ENCODE measurements at regions not wholly inside any gene's neighbourhood (a gene's known extent, or its start where the extent isn't known, plus 50 kb on each side); places are given as distances from the start of the nearest gene placed in this dataset.
"Not testable (repeated sequence)": the region's sequence is repeated elsewhere in the genome, so short reads cannot be mapped to it uniquely, and the experiment has no call there.

DNA sequence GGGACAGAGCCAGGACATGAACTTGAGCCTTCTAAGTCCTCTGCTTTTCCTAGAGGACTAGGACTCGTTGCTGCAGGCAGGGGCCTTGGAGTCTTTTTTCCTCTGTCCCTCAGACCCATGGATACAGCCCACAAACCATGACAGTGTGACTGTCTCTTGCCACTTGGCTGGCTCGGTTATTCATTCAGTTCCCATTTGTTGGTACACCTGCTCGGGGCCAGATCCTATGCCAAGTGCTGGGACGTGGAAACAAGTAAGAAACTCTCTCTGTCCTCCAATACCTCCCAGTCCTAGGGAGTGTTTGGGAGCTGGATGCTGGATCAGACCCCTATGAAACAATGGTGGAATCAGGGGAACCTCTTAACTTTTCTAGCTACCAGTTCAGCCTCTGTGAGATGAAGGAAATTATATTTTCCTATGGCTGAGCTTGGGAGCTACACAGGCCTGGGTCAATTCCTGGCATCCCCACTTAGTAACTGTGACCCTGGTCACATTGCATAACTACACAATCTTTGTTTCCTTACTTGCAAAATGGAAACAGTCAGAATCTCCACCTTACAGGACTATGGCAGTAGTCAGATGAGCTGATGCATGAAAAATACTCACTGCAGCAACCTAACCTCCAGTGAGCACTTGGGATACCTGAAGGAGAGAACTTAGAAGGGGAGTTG lies 106.3 kb upstream of the VRK1 start:
- no peaks in the 10 kb centered on the region for H3K4me1 Mint-ChIP-seq (ENCODE audit: low read depth)
- H3K27ac Mint-ChIP-seq = no peak overlapping the region
- no peak overlapping the region for H3K4me3 Mint-ChIP-seq
- H3K9me3 Mint-ChIP-seq = no peaks in the 10 kb centered on the region
- H3K27me3 Mint-ChIP-seq = peaks cover 2% of the 10 kb centered on the region
- no peaks in the 10 kb centered on the region for H3K36me3 Mint-ChIP-seq (ENCODE audit: low read depth)

DNA sequence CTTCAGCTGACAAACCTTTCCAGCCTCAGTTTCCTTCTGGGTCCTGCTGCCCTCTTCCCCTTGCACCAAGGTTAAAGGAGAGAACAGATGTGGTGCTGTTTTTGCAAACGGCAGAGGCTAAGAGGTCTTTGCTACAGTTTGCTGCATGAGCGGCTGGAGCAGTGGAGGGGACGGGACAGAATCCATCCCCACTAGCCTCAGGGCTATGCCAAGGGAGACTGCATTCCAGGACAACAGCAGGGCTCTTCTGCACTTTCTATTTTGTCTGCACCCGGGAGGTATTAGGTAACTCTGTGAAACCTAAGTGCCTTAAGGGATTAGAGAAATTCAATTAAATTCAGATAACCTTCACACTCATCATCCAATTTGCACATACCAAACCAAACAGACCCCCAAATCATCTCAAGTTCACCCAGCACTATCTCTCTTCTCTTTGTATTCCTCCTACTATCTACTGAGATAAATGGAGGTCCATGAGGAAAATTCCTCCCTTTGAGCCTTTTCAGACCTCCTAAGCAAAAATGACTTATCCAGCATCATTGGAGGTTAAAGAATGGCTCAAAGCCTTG lies 103.8 kb upstream of the VRK1 start:
- Mint-ChIP-seq H3K9me3 (no peaks in the 10 kb centered on the region), H3K27me3 (peaks cover 8% of the 10 kb centered on the region), H3K4me1 (ENCODE audit: low read depth) (no peaks in the 10 kb centered on the region), H3K27ac (no peak overlapping the region), H3K36me3 (ENCODE audit: low read depth) (no peaks in the 10 kb centered on the region), H3K4me3 (no peak overlapping the region)

DNA sequence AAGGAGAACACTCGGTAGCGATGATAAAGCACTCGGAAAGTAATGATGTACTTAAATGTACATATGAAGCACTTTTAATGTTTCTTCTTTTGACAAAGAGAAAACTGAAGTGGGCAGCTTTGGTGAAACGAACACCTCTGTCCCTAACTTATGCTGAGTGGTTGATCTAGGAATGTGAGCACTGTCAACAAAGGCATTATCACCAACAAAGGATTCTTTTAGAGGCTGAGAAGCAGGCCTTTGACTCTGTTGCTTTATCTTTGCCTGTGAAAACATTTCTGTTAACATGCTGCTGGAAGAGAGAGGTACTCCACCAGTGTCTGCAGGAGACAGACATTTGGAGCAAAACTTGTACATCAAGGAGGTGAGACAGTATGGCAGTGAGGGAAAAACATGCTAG lies 103.2 kb upstream of the VRK1 start:
- Mint-ChIP-seq H3K4me3 (no peak overlapping the region), H3K9me3 (no peaks in the 10 kb centered on the region), H3K27ac (no peak overlapping the region), H3K4me1 (ENCODE audit: low read depth) (no peaks in the 10 kb centered on the region), H3K36me3 (ENCODE audit: low read depth) (no peaks in the 10 kb centered on the region), H3K27me3 (peaks cover 8% of the 10 kb centered on the region)

DNA sequence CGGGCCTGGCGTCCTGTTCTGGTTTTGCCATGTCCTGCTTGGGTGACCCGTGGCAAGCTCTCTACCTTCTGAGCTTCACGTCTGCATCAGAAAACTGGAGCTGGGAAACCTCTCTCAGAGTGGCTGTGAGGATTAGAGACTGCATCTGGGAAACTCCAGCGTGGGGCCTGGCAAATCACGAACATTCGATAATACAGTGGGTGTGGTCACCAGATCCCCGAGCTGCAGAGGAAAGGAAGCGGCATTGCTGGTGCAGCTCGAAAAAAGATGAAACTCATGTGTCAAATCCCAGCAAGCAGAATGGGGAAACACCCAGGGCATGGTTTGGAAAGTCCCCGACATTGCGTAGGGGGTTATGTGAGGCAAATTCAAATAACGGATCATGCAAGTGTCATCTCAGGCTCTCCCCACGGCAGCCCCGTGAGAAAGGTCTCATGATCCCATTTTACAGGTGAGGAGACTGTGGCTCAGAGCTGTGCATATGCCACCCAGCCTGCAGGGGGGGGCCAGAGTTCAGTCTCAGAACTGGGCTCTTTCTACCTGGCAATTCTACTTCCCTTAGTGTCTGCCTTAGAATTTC lies 98.1 kb upstream of the VRK1 start:
- Mint-ChIP-seq H3K9me3 (no peaks in the 10 kb centered on the region), H3K27me3 (peaks cover 19% of the 10 kb centered on the region), H3K36me3 (ENCODE audit: low read depth) (no peaks in the 10 kb centered on the region), H3K4me1 (ENCODE audit: low read depth) (no peaks in the 10 kb centered on the region), H3K4me3 (no peak overlapping the region), H3K27ac (no peak overlapping the region)

DNA sequence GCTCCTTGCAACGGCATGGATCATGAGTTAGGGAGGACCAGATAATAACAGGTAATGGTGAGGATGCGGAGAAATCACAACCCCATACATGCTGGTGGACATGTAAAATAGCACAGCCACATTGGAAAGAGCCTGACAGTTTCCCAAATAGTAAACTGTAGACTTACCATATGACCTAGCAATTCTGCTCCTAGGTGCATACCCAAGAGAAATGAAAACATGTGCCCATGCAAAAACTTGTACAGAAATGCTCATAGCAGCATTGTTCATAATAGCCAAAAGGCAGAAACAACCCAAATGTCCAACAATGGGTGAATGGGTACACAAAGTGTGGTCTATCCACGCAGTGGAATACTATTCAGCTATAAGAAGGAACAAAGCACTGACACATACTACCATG lies 97.5 kb upstream of the VRK1 start:
- H3K27ac Mint-ChIP-seq = no peak overlapping the region
- no peaks in the 10 kb centered on the region for H3K36me3 Mint-ChIP-seq (ENCODE audit: low read depth)

DNA sequence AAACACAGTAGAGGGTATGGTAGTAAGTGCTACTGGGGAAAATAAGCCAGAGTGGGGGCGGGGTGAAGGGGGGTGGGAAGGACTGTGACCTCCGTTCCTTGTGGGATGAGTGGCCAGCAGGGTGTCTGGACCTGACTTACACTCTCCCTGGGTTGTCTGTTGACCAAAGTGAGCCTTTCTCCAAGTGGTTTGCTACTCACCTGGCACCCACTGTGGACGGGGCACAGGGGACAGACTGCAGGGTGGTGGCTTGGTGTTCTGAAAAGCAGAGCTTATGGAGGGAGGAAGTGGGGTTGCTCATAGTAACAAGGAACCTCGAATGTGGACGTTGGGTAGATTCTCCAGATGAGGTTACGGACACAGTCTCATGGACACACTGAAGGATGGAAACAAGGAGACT lies 94.4 kb upstream of the VRK1 start:
- Mint-ChIP-seq H3K36me3 (ENCODE audit: low read depth) (no peaks in the 10 kb centered on the region), H3K4me3 (no peak overlapping the region), H3K27ac (no peak overlapping the region), H3K27me3 (peaks cover 22% of the 10 kb centered on the region), H3K9me3 (no peaks in the 10 kb centered on the region), H3K4me1 (ENCODE audit: low read depth) (no peaks in the 10 kb centered on the region)

More for the DNA sequence above, 97.5 kb upstream of the VRK1 start:
- H3K9me3 Mint-ChIP-seq = no peaks in the 10 kb centered on the region
- no peak overlapping the region for H3K4me3 Mint-ChIP-seq
- H3K27me3 Mint-ChIP-seq = peaks cover 19% of the 10 kb centered on the region
- no peaks in the 10 kb centered on the region for H3K4me1 Mint-ChIP-seq (ENCODE audit: low read depth)

DNA sequence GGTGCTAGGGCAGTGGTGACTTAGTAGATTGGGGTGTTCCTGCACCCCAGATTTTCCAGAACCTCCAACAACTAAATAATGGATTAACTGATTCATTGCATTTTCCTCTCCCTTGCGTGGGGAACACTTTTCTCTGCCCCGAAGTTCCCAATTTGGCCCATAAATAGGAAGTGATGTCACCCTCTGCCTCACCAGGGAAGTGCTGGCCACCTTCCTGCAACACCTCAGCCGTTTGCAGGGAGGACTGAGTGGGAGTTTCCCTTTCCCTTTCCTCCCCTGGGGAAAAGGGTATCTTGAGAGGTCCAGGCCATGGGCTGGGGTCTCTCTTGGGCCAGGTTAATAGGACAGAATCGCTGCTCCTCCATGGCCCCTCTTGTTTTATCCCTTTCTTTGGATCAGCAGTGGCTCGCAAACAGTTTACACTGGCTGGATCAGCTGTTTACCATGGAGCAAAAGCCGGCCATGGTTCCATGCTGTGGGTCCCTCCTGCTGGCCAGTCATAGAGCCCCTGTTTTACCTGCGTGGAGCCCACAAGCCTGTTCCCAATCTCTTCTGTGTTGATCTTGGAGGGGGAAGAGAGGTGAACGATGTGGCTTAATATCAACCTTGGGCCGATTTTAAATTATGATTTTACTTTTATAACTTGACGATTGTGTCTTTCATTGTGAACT lies 91.6 kb upstream of the VRK1 start:
- Mint-ChIP-seq H3K36me3 (ENCODE audit: low read depth) (no peaks in the 10 kb centered on the region), H3K4me1 (ENCODE audit: low read depth) (no peaks in the 10 kb centered on the region), H3K4me3 (no peak overlapping the region), H3K27me3 (peaks cover 19% of the 10 kb centered on the region), H3K9me3 (no peaks in the 10 kb centered on the region), H3K27ac (no peak overlapping the region)

DNA sequence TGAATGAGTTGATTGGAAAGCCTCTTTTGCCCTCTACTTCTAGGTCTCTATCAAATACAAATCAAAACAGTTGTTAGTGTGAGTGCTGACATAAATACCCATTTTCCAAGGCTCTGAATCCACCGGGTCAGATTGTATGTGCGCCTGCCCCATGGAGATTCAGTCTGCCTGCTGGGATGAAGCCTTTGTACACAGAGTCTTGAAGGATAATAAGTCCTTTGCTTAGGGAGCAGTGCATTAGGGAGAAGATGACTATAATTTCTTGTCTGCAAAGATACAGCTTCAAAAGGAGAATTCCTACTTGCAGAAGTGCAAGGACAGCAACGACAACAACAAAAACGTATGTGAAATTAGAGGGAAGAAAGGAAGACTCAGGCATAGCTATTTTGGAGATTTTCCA lies 90.3 kb upstream of the VRK1 start:
- peaks cover 19% of the 10 kb centered on the region for H3K27me3 Mint-ChIP-seq
- no peaks in the 10 kb centered on the region for H3K4me1 Mint-ChIP-seq (ENCODE audit: low read depth)
- H3K27ac Mint-ChIP-seq = no peak overlapping the region
- no peaks in the 10 kb centered on the region for H3K9me3 Mint-ChIP-seq
- no peak overlapping the region for H3K4me3 Mint-ChIP-seq
- H3K36me3 Mint-ChIP-seq (ENCODE audit: low read depth) = no peaks in the 10 kb centered on the region

DNA sequence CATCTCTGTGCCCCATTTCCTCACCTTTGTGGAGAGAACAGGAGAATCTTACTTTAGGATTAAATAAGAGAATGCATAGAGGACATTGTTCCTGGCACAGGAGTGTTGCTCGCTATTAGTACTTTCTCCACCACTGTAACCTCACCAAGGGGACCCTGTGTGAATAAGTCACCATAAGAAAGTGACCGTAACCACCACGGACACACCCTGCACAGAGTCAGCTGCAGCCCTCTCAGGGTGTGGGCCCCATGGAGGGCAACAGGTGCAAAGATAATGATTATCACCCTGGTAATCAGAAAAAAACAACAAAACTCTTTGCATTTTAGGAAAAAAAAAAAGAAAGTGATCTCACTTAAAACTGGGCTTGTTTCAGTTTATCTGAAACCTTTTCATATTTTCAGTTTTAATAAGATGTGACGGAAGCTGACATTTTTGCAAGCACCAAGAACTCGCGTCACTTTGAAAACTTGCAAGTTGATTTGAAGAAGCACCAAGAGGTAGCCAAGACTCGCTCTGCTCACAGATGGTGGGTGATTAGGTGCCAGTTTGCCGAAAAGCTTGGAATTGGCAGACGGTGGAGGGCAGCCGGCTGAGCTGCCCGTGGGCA lies 87.0 kb upstream of the VRK1 start:
- Mint-ChIP-seq H3K9me3 (no peaks in the 10 kb centered on the region), H3K4me3 (no peak overlapping the region), H3K27ac (no peak overlapping the region), H3K36me3 (ENCODE audit: low read depth) (no peaks in the 10 kb centered on the region), H3K4me1 (ENCODE audit: low read depth) (no peaks in the 10 kb centered on the region), H3K27me3 (peaks cover 14% of the 10 kb centered on the region)

DNA sequence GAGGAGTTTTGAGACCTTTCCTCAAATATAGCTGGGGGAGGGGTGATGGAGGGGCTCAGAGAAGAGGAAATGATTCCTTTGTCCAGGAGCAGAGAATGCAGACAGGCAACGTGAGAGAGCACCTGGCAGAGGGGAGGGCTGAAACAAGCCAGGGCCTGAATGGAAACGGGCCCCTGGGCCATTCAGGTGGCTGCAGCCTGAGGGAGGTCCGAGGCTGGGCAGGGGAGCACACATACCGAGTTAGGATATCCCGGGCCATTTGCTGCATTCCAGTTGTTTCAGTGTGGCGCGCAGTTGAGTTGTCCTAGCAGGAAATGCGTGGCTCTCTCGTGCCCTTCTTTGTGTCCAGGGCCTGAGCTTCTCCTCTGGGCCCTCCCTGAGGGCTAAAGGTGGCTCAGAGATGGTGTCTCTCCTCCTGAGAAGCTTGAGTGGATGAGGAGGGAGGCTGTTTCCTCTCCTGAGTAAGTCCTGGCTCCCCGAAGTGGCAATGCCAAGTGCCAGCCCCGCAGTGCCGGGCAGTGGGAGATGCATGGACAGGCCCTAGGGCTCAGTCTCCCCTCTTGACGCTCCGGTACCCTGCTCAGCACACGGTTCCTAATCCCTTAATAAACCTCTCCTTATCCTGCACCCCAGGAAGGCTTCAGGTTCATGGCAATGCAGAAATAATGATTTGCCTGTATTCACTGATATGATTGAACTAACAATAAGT lies 85.5 kb upstream of the VRK1 start:
- Mint-ChIP-seq H3K4me1 (ENCODE audit: low read depth) (no peaks in the 10 kb centered on the region), H3K36me3 (ENCODE audit: low read depth) (no peaks in the 10 kb centered on the region), H3K27me3 (peaks cover 20% of the 10 kb centered on the region), H3K27ac (no peak overlapping the region), H3K9me3 (no peaks in the 10 kb centered on the region), H3K4me3 (no peak overlapping the region)

DNA sequence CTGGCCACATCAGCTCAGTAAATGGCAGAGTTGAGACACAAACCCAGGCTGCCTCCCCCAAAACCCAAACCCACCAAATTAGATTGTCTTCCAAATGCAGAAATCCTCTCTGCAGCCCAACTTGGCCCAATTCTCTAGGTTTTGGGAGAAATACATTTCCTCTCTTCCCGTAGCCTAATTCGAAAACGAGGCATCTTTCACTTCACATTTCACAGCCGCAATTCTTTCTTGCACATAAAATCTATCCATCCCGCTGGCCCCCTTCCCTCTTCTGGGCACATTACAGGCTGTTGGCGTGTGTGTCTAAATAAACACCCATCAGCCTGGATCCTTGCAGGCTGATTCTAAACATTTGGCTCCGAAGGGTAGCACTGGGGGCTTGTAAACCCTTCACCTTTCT lies 83.8 kb upstream of the VRK1 start:
- Mint-ChIP-seq H3K36me3 (ENCODE audit: low read depth) (no peaks in the 10 kb centered on the region), H3K27me3 (peaks cover 20% of the 10 kb centered on the region), H3K27ac (no peak overlapping the region), H3K4me3 (no peak overlapping the region), H3K9me3 (no peaks in the 10 kb centered on the region), H3K4me1 (ENCODE audit: low read depth) (no peaks in the 10 kb centered on the region)

DNA sequence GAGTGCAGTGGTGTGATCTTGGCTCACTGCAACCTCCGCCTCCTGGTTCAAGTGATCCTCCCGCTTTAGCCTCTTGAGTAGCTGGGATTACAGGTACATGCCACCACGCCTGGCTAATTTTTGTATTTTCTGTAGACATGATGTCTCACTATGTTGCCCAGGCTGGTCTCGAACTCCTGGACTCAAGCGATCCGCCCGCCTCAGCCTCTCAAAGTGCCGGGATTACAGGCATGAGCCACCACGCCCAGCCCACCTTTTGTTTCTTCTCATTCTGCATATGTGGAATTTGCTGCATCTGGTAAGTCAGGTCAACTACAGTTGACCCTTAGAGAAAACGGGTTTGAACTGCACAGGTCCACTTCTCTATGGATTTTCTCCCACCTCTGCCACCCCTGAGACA lies 82.6 kb upstream of the VRK1 start:
- not testable (repeated sequence) for H3K4me1 Mint-ChIP-seq (ENCODE audit: low read depth); H3K4me3 Mint-ChIP-seq; H3K27ac Mint-ChIP-seq; H3K9me3 Mint-ChIP-seq; H3K36me3 Mint-ChIP-seq (ENCODE audit: low read depth)
- peaks cover 20% of the 10 kb centered on the region for H3K27me3 Mint-ChIP-seq

DNA sequence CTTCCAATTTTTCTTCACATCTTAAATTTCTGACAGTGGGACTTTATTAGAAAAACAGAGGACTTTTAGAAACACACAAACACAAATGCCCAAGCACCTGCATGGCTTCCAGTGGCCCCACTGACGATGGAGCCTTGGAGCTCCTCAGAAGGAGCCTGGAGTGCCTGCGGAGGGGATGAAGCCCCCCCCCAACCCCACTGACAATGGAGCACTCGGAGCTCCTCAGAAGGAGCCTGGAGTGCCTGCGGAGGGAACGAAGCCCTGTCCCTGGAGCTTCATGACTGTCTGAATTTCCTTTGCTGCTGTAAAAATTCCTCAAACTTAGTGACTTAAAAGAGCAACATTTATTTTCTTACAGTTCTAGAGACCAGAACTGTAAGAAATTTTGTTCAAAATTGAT lies 80.1 kb upstream of the VRK1 start:
- H3K27ac Mint-ChIP-seq = no peak overlapping the region
- H3K9me3 Mint-ChIP-seq = no peaks in the 10 kb centered on the region
- peaks cover 20% of the 10 kb centered on the region for H3K27me3 Mint-ChIP-seq

DNA sequence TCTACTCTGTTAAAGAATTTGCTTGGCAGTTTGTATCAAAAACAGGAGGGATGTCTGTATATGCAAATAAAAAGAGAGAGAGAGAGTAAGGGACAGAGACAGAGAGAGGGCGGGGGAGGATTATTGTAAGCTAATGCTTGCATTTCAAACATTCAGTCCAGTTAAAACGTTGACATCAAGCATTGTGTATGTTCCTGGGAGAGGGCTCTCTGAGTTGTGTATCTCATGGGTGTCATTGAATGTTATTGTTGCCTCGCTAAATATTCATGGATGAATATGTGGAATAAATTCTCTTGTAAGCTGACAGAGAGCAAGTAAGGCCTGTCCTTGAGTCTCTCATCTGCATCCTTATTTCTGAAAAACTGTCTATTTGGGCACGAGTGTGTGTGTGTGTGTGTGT lies 78.8 kb upstream of the VRK1 start:
- Mint-ChIP-seq H3K9me3 (no peaks in the 10 kb centered on the region), H3K4me3 (no peak overlapping the region), H3K36me3 (ENCODE audit: low read depth) (no peaks in the 10 kb centered on the region), H3K27ac (no peak overlapping the region), H3K4me1 (ENCODE audit: low read depth) (no peaks in the 10 kb centered on the region), H3K27me3 (peaks cover 16% of the 10 kb centered on the region)

More for the DNA sequence above, 80.1 kb upstream of the VRK1 start:
- no peak overlapping the region for H3K4me3 Mint-ChIP-seq
- H3K4me1 Mint-ChIP-seq (ENCODE audit: low read depth) = no peaks in the 10 kb centered on the region
- no peaks in the 10 kb centered on the region for H3K36me3 Mint-ChIP-seq (ENCODE audit: low read depth)

DNA sequence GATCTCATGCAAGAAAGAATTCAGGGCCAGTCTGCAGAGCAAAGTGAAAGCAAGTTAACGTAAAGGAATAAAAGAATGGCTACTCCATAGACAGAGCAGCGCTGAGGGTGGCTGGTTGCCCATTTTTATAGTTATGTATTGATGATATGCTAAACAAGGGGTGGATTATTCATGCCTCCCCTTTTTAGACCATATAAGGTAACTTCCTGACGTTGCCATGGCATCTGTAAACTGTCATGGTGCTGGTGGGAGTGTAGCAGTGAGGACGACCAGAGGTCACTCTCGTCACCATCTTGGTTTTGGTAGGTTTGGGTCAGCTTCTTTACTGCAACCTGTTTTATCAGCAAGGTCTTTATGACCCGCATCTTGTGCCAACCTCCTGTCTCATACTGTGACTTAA lies 76.5 kb upstream of the VRK1 start:
- not testable (repeated sequence) for H3K4me1 Mint-ChIP-seq (ENCODE audit: low read depth); H3K9me3 Mint-ChIP-seq; H3K4me3 Mint-ChIP-seq; H3K36me3 Mint-ChIP-seq (ENCODE audit: low read depth); H3K27ac Mint-ChIP-seq; H3K27me3 Mint-ChIP-seq

All from stimulated activated naive CD8-positive, alpha-beta T cell treated with anti-CD3 and anti-CD28 coated beads, Interleukin-15, Interleukin-2, amounts not matched to agents 100 ng/mL and 50 ng/mL, for 24 hours (primary cell).